ENCODE measurements at regions not wholly inside any gene's neighbourhood (a gene's known extent, or its start where the extent isn't known, plus 50 kb on each side); places are given as distances from the start of the nearest gene placed in this dataset.

- DNase-seq: no peak
Measured at GRCh38 chr16:86430814-86431213, 79.5 kb upstream of the FOXF1 start.

- no peak for DNase-seq
Measured at GRCh38 chr16:86431540-86431939, 78.8 kb upstream of the FOXF1 start.

GRCh38 chr16:86432048-86432447 lies 78.3 kb upstream of the FOXF1 start:
- no peak for DNase-seq

- no peak for DNase-seq
Measured at GRCh38 chr16:86432691-86433090, 77.6 kb upstream of the FOXF1 start.

- no peak for DNase-seq
Measured at GRCh38 chr16:86436466-86437185, 73.7 kb upstream of the FOXF1 start.

- DNase-seq: no peak
Measured at GRCh38 chr16:86437348-86437747, 73.0 kb upstream of the FOXF1 start.

GRCh38 chr16:86442703-86443102 lies 67.6 kb upstream of the FOXF1 start:
- no peak for DNase-seq

- no peak for DNase-seq
Measured at GRCh38 chr16:86443508-86444147, 66.7 kb upstream of the FOXF1 start.

- no peak for DNase-seq
Measured at GRCh38 chr16:86444261-86444660, 66.1 kb upstream of the FOXF1 start.

- DNase-seq: no peak
Measured at GRCh38 chr16:86444661-86445060, 65.7 kb upstream of the FOXF1 start.

GRCh38 chr16:86446279-86446678 lies 64.0 kb upstream of the FOXF1 start:
- no peak for DNase-seq

- no peak for DNase-seq
Measured at GRCh38 chr16:86447228-86447627, 63.1 kb upstream of the FOXF1 start.

GRCh38 chr16:86448306-86448890 lies 61.9 kb upstream of the FOXF1 start:
- DNase-seq: no peak

GRCh38 chr16:86449446-86450095 lies 60.8 kb upstream of the FOXF1 start:
- DNase-seq: no peak

- DNase-seq: no peak
Measured at GRCh38 chr16:86450691-86451090, 59.6 kb upstream of the FOXF1 start.

GRCh38 chr16:86452451-86452850 lies 57.9 kb upstream of the FOXF1 start:
- DNase-seq: no peak

- no peak for DNase-seq
Measured at GRCh38 chr16:86455116-86455515, 55.2 kb upstream of the FOXF1 start.

- no peak for DNase-seq
Measured at GRCh38 chr16:86455640-86456039, 54.7 kb upstream of the FOXF1 start.

- DNase-seq: no peak
Measured at GRCh38 chr16:86457501-86458148, 52.7 kb upstream of the FOXF1 start.

GRCh38 chr16:86458149-86458777 lies 52.1 kb upstream of the FOXF1 start:
- DNase-seq: no peak

- DNase-seq: no peak
Measured at GRCh38 chr16:86459266-86459665, 51.1 kb upstream of the FOXF1 start.

All from activated CD4-positive, alpha-beta T cell treated with anti-CD3 and anti-CD28 coated beads for 48 hours (primary cell).